ENCODE measurements at regions not wholly inside any gene's neighbourhood (a gene's known extent, or its start where the extent isn't known, plus 50 kb on each side); places are given as distances from the start of the nearest gene placed in this dataset.

GRCh38 chr6:40930045-40930444 is 109.0 kb downstream of the UNC5CL start:
- ATAC-seq (ENCODE audit: low read depth) (no peak), DNase-seq (no peak)
- Mint-ChIP-seq H3K27me3 (peaks cover 21% of the 10 kb centered on the region), H3K4me3 (no peak overlapping the region), H3K36me3 (no peaks in the 10 kb centered on the region), H3K4me1 (no peaks in the 10 kb centered on the region), H3K9me3 (no peaks in the 10 kb centered on the region), H3K27ac (no peak overlapping the region)
- POLR2A ChIA-PET, result no interaction called here

- Mint-ChIP-seq H3K36me3 (no peaks in the 10 kb centered on the region), H3K4me1 (no peaks in the 10 kb centered on the region), H3K27ac (no peak overlapping the region), H3K4me3 (no peak overlapping the region), H3K9me3 (no peaks in the 10 kb centered on the region), H3K27me3 (peaks cover 18% of the 10 kb centered on the region)
- POLR2A ChIA-PET, result no interaction called here
- no peak for ATAC-seq (ENCODE audit: low read depth)
- DNase-seq, result no peak
Observed at GRCh38 chr6:40929176-40929575, 109.8 kb downstream of the UNC5CL start.

GRCh38 chr6:40928763-40929162 is 110.3 kb downstream of the UNC5CL start:
- no peak for DNase-seq
- POLR2A ChIA-PET, result no interaction called here
- ATAC-seq (ENCODE audit: low read depth), result no peak
- no peaks in the 10 kb centered on the region for H3K9me3 Mint-ChIP-seq
- peaks cover 18% of the 10 kb centered on the region for H3K27me3 Mint-ChIP-seq
- H3K27ac Mint-ChIP-seq, result no peak overlapping the region
- H3K4me3 Mint-ChIP-seq, result no peak overlapping the region
- H3K36me3 Mint-ChIP-seq, result no peaks in the 10 kb centered on the region
- H3K4me1 Mint-ChIP-seq, result no peaks in the 10 kb centered on the region

- no peaks in the 10 kb centered on the region for H3K4me1 Mint-ChIP-seq
- H3K4me3 Mint-ChIP-seq, result no peak overlapping the region
- POLR2A ChIA-PET, result no interaction called here
- peaks cover 15% of the 10 kb centered on the region for H3K27me3 Mint-ChIP-seq
- no peaks in the 10 kb centered on the region for H3K9me3 Mint-ChIP-seq
- DNase-seq (no peak), ATAC-seq (ENCODE audit: low read depth) (no peak)
- no peaks in the 10 kb centered on the region for H3K36me3 Mint-ChIP-seq
- no peak overlapping the region for H3K27ac Mint-ChIP-seq
Observed at GRCh38 chr6:40928307-40928706, 110.7 kb downstream of the UNC5CL start.

GRCh38 chr6:40925341-40925740 is 113.7 kb downstream of the UNC5CL start:
- H3K27me3 Mint-ChIP-seq, result peaks cover 13% of the 10 kb centered on the region
- H3K9me3 Mint-ChIP-seq, result no peaks in the 10 kb centered on the region
- H3K4me1 Mint-ChIP-seq, result no peaks in the 10 kb centered on the region
- DNase-seq (no peak), ATAC-seq (ENCODE audit: low read depth) (no peak)
- H3K36me3 Mint-ChIP-seq, result no peaks in the 10 kb centered on the region
- H3K27ac Mint-ChIP-seq, result no peak overlapping the region
- POLR2A ChIA-PET, result no interaction called here
- H3K4me3 Mint-ChIP-seq, result no peak overlapping the region

GRCh38 chr6:40924839-40925238 is 114.2 kb downstream of the UNC5CL start:
- POLR2A ChIA-PET, result no interaction called here
- Mint-ChIP-seq H3K27me3 (peaks cover 13% of the 10 kb centered on the region), H3K4me3 (no peak overlapping the region), H3K36me3 (no peaks in the 10 kb centered on the region), H3K9me3 (no peaks in the 10 kb centered on the region), H3K27ac (no peak overlapping the region), H3K4me1 (no peaks in the 10 kb centered on the region)
- DNase-seq (no peak), ATAC-seq (ENCODE audit: low read depth) (no peak)

- H3K9me3 Mint-ChIP-seq, result no peaks in the 10 kb centered on the region
- peaks cover 13% of the 10 kb centered on the region for H3K27me3 Mint-ChIP-seq
- H3K27ac Mint-ChIP-seq, result no peak overlapping the region
- DNase-seq (no peak), ATAC-seq (ENCODE audit: low read depth) (no peak)
- no peak overlapping the region for H3K4me3 Mint-ChIP-seq
- H3K4me1 Mint-ChIP-seq, result no peaks in the 10 kb centered on the region
- POLR2A ChIA-PET, result no interaction called here
- H3K36me3 Mint-ChIP-seq, result no peaks in the 10 kb centered on the region
Observed at GRCh38 chr6:40923880-40924279, 115.1 kb downstream of the UNC5CL start.

GRCh38 chr6:40923326-40923725 is 115.7 kb downstream of the UNC5CL start:
- no peaks in the 10 kb centered on the region for H3K36me3 Mint-ChIP-seq
- H3K9me3 Mint-ChIP-seq, result no peaks in the 10 kb centered on the region
- ATAC-seq (ENCODE audit: low read depth), result no peak

GRCh38 chr6:40922281-40922680 is 116.7 kb downstream of the UNC5CL start:
- Mint-ChIP-seq H3K4me3 (no peak overlapping the region), H3K4me1 (no peaks in the 10 kb centered on the region), H3K36me3 (no peaks in the 10 kb centered on the region), H3K27ac (no peak overlapping the region), H3K27me3 (peaks cover 15% of the 10 kb centered on the region), H3K9me3 (no peaks in the 10 kb centered on the region)
- ATAC-seq (ENCODE audit: low read depth), result no peak
- DNase-seq, result no peak
- POLR2A ChIA-PET, result no interaction called here

More at GRCh38 chr6:40923326-40923725, 115.7 kb downstream of the UNC5CL start:
- no peak for DNase-seq
- H3K4me3 Mint-ChIP-seq, result no peak overlapping the region
- no peaks in the 10 kb centered on the region for H3K4me1 Mint-ChIP-seq
- no peak overlapping the region for H3K27ac Mint-ChIP-seq
- POLR2A ChIA-PET, result no interaction called here
- peaks cover 16% of the 10 kb centered on the region for H3K27me3 Mint-ChIP-seq

- no peaks in the 10 kb centered on the region for H3K36me3 Mint-ChIP-seq
- no peak overlapping the region for H3K4me3 Mint-ChIP-seq
- no peaks in the 10 kb centered on the region for H3K9me3 Mint-ChIP-seq
- ATAC-seq (ENCODE audit: low read depth) (no peak), DNase-seq (no peak)
- POLR2A ChIA-PET, result no interaction called here
- no peak overlapping the region for H3K27ac Mint-ChIP-seq
- no peaks in the 10 kb centered on the region for H3K4me1 Mint-ChIP-seq
- peaks cover 24% of the 10 kb centered on the region for H3K27me3 Mint-ChIP-seq
Observed at GRCh38 chr6:40918040-40918651, 120.9 kb downstream of the UNC5CL start.

- Mint-ChIP-seq H3K36me3 (no peaks in the 10 kb centered on the region), H3K27me3 (peaks cover 26% of the 10 kb centered on the region), H3K4me3 (no peak overlapping the region), H3K9me3 (no peaks in the 10 kb centered on the region), H3K27ac (no peak overlapping the region), H3K4me1 (no peaks in the 10 kb centered on the region)
- POLR2A ChIA-PET, result no interaction called here
- DNase-seq (no peak), ATAC-seq (ENCODE audit: low read depth) (no peak)
Observed at GRCh38 chr6:40917603-40918002, 121.4 kb downstream of the UNC5CL start.

GRCh38 chr6:40916845-40917244 is 122.2 kb downstream of the UNC5CL start:
- Mint-ChIP-seq H3K27me3 (peaks cover 28% of the 10 kb centered on the region), H3K9me3 (no peaks in the 10 kb centered on the region), H3K36me3 (no peaks in the 10 kb centered on the region), H3K4me1 (peaks cover 1% of the 10 kb centered on the region), H3K4me3 (no peak overlapping the region), H3K27ac (no peak overlapping the region)
- POLR2A ChIA-PET, result no interaction called here
- no peak for DNase-seq
- no peak for ATAC-seq (ENCODE audit: low read depth)

GRCh38 chr6:40915165-40915564 is 123.9 kb downstream of the UNC5CL start:
- DNase-seq (no peak), ATAC-seq (ENCODE audit: low read depth) (no peak)
- no peak overlapping the region for H3K27ac Mint-ChIP-seq
- POLR2A ChIA-PET, result no interaction called here
- H3K36me3 Mint-ChIP-seq, result no peaks in the 10 kb centered on the region
- H3K27me3 Mint-ChIP-seq, result peaks cover 28% of the 10 kb centered on the region
- H3K4me1 Mint-ChIP-seq, result peaks cover 1% of the 10 kb centered on the region
- no peaks in the 10 kb centered on the region for H3K9me3 Mint-ChIP-seq
- no peak overlapping the region for H3K4me3 Mint-ChIP-seq

GRCh38 chr6:40914005-40914404 is 125.0 kb downstream of the UNC5CL start:
- no peaks in the 10 kb centered on the region for H3K9me3 Mint-ChIP-seq
- H3K4me1 Mint-ChIP-seq, result peaks cover 1% of the 10 kb centered on the region
- H3K27me3 Mint-ChIP-seq, result peaks cover 29% of the 10 kb centered on the region
- no peak overlapping the region for H3K4me3 Mint-ChIP-seq
- POLR2A ChIA-PET, result no interaction called here
- H3K36me3 Mint-ChIP-seq, result no peaks in the 10 kb centered on the region
- ATAC-seq (ENCODE audit: low read depth) (no peak), DNase-seq (no peak)
- H3K27ac Mint-ChIP-seq, result no peak overlapping the region
